Middle frontal gyrus (tissue), 1 donor: ENCODE measurements at regions not wholly inside any gene's neighbourhood (a gene's known extent, or its start where the extent isn't known, plus 50 kb on each side); places are given as distances from the start of the nearest gene placed in this dataset.

Experiments
- DNase-seq: peaks from one replicate; pipeline ENCODE4 v3.0.0-alpha.2; 2015; ENCODE audit warnings: low spot score; ENCODE audit errors: extremely low spot score

- no peak for DNase-seq
These were observed 101.6 kb downstream of the MAF start for GRCh38 chr16:79498928-79499327.

- DNase-seq: no peak
These were observed 102.8 kb downstream of the MAF start for GRCh38 chr16:79497606-79498350.

- DNase-seq: no peak
These were observed 106.6 kb downstream of the MAF start for GRCh38 chr16:79493911-79494310.

- no peak for DNase-seq
These were observed 108.5 kb downstream of the MAF start for GRCh38 chr16:79492036-79492435.

GRCh38 chr16:79485020-79485419 is 115.5 kb downstream of the MAF start:
- no peak for DNase-seq

- no peak for DNase-seq
These were observed 116.3 kb downstream of the MAF start for GRCh38 chr16:79484237-79484636.

GRCh38 chr16:79483336-79483735 is 117.2 kb downstream of the MAF start:
- DNase-seq: no peak

- DNase-seq: no peak
These were observed 118.5 kb downstream of the MAF start for GRCh38 chr16:79482011-79482410.

- no peak for DNase-seq
These were observed 119.6 kb downstream of the MAF start for GRCh38 chr16:79480929-79481328.

GRCh38 chr16:79480056-79480455 is 120.5 kb downstream of the MAF start:
- no peak for DNase-seq

GRCh38 chr16:79476580-79476979 is 124.0 kb downstream of the MAF start:
- DNase-seq: no peak

GRCh38 chr16:79475841-79476240 is 124.7 kb downstream of the MAF start:
- DNase-seq: no peak

GRCh38 chr16:79473456-79473855 is 127.1 kb downstream of the MAF start:
- no peak for DNase-seq

GRCh38 chr16:79472426-79472825 is 128.1 kb downstream of the MAF start:
- DNase-seq: no peak

GRCh38 chr16:79469999-79470398 is 130.5 kb downstream of the MAF start:
- DNase-seq: no peak

GRCh38 chr16:79468631-79469030 is 131.9 kb downstream of the MAF start:
- DNase-seq: no peak

- DNase-seq: no peak
These were observed 132.4 kb downstream of the MAF start for GRCh38 chr16:79468121-79468552.

GRCh38 chr16:79466111-79466510 is 134.4 kb downstream of the MAF start:
- DNase-seq: no peak

- DNase-seq: no peak
These were observed 136.7 kb downstream of the MAF start for GRCh38 chr16:79463841-79464240.

GRCh38 chr16:79456036-79456435 is 144.5 kb downstream of the MAF start:
- DNase-seq: no peak

- DNase-seq: no peak
These were observed 147.9 kb downstream of the MAF start for GRCh38 chr16:79452671-79453070.

GRCh38 chr16:79451196-79451816 is 149.2 kb downstream of the MAF start:
- no peak for DNase-seq

- DNase-seq: no peak
These were observed 150.6 kb downstream of the MAF start for GRCh38 chr16:79449900-79450299.
